HepG2 (cell line): ENCODE measurements at regions not wholly inside any gene's neighbourhood (a gene's known extent, or its start where the extent isn't known, plus 50 kb on each side); places are given as distances from the start of the nearest gene placed in this dataset.

Source experiments
- ATAC-seq: fragments of 200-7000 bp; cut with Tn5 transposase; 3 replicates; pipeline ENCODE4 v1.9.1; 2020; ENCODE audit warnings: mild to moderate bottlenecking, moderate library complexity
- BruUV-seq: library from RNA; stranded (reverse); fragments of 400-500 nt; replicated peaks from 2 replicates; lab custom pipeline; 2021; lab: Mats Ljungman, UMichigan
- CTCF ChIA-PET: fragments of 300-600 bp; formaldehyde crosslinking; extraction: SDS; loops from one replicate; lab custom pipeline; 2021; ENCODE audit warnings: low total read pairs, inconsistent platforms, low intra/inter-chr PET ratio; lab: Yijun Ruan, JAX
- POLR2A ChIA-PET: fragments of 350-600 bp; sonication (Branson Sonifier 250); formaldehyde crosslinking; loops from one replicate; lab custom pipeline; 2020; ENCODE audit warnings: antibody characterized with exemption, inconsistent platforms; lab: Yijun Ruan, JAX
- DNase-seq: peaks from one replicate; pipeline ENCODE4 v3.0.0-alpha.2; 2015; ENCODE audit warnings: low spot score
- FAIRE-seq: peaks from 3 replicates; lab custom pipeline; 2011; peaks lifted over from hg19 to GRCh38; lab: Jason Lieb, UNC
- H2AFZ ChIP-seq: one replicate; pipeline ENCODE4 v1.6.1; 2011; ENCODE audit warnings: low read length, inconsistent platforms
- H3K27ac ChIP-seq: fragments of 300-600 bp; 3 replicates; pipeline ENCODE4 v1.8.0; 2011; ENCODE audit warnings: mixed run types, mild to moderate bottlenecking, mixed read lengths, low read length, inconsistent platforms; ENCODE audit not compliant: insufficient read depth; ENCODE audit errors: extremely low read length
- H3K27me3 ChIP-seq, 2 experiments: fragments of 200-600 bp in 1 of 2; 2 replicates in 1 of 2; 3 replicates in 1 of 2; pipeline versions ENCODE4 v1.6.0 to v1.8.0; 2011; ENCODE audit warnings: low read length in 2 of 2, mild to moderate bottlenecking in 2 of 2, moderate library complexity in 2 of 2, inconsistent platforms in 1 of 2; ENCODE audit not compliant: insufficient read depth in 2 of 2, control insufficient read depth in 1 of 2
- H3K36me3 ChIP-seq, 2 experiments: fragments of 200-600 bp in 1 of 2; replicated peaks in 1 of 2; 2 replicates in 1 of 2; 3 replicates in 1 of 2; pipeline versions ENCODE4 v1.5.1 to v1.8.0; 2011; ENCODE audit warnings: low read length in 2 of 2, inconsistent platforms in 1 of 2; ENCODE audit not compliant: insufficient read depth in 2 of 2, control insufficient read depth in 1 of 2
- H3K4me1 ChIP-seq: 2 replicates; pipeline ENCODE4 v1.5.1; 2012; ENCODE audit warnings: low read length, inconsistent platforms; ENCODE audit not compliant: insufficient read depth
- H3K4me2 ChIP-seq: 2 replicates; pipeline ENCODE4 v1.6.0; 2011; ENCODE audit warnings: low read depth, low read length, inconsistent platforms
- H3K4me3 ChIP-seq, 3 experiments: fragments of 200-600 bp in 1 of 3; sonication (generic), shearing (Covaris generic) in 1 of 3; replicated peaks in 1 of 3; 2 replicates each; pipeline ENCODE4 v1.5.1; 2011 to 2016; ENCODE audit warnings: low read length in 3 of 3, inconsistent platforms in 2 of 3, low read depth in 2 of 3, mild to moderate bottlenecking in 2 of 3, control low read depth in 1 of 3, mixed read lengths in 1 of 3; ENCODE audit not compliant: insufficient read depth in 1 of 3
- H3K79me2 ChIP-seq: one replicate; pipeline ENCODE4 v1.6.1; 2011; ENCODE audit warnings: low read length, inconsistent platforms; ENCODE audit not compliant: insufficient read depth
- H3K9ac ChIP-seq: 2 replicates; pipeline ENCODE4 v1.6.0; 2011; ENCODE audit warnings: mild to moderate bottlenecking, low read depth, low read length, inconsistent platforms; ENCODE audit not compliant: insufficient read depth
- H3K9me3 ChIP-seq: 2 replicates; pipeline ENCODE4 v1.5.1; 2012; ENCODE audit warnings: mild to moderate bottlenecking, low read length
- H4K20me1 ChIP-seq: 2 replicates; pipeline ENCODE4 v1.6.0; 2011; ENCODE audit warnings: inconsistent platforms, mild to moderate bottlenecking, low read length, moderate library complexity; ENCODE audit not compliant: insufficient read depth
- CENPBD1 ChIP-seq: sonication (generic); formaldehyde crosslinking; IDR thresholded peaks from 2 replicates; pipeline ENCODE4 v1.8.0; 2022; ENCODE audit warnings: missing genetic modification reagents, low read depth, mild to moderate bottlenecking, borderline replicate concordance
- EHMT2 ChIP-seq: fragments of 200-600 bp; sonication (generic); IDR thresholded peaks from 2 replicates; pipeline ENCODE4 v1.7.0; 2017; ENCODE audit warnings: antibody characterized with exemption, low read depth, low read length, borderline replicate concordance
- FLYWCH1 ChIP-seq: sonication (generic); formaldehyde crosslinking; IDR thresholded peaks from 2 replicates; pipeline ENCODE4 v1.8.1; 2023; ENCODE audit warnings: mild to moderate bottlenecking, missing genetic modification reagents
- MIER2 ChIP-seq: IDR thresholded peaks from 2 replicates; pipeline ENCODE4 v1.6.1; 2016; ENCODE audit warnings: missing biosample characterization, missing genetic modification reagents
- MXD4 ChIP-seq: IDR thresholded peaks from 2 replicates; pipeline ENCODE4 v1.6.1; 2016; ENCODE audit warnings: mild to moderate bottlenecking, missing biosample characterization, missing genetic modification reagents
- RFXANK ChIP-seq: IDR thresholded peaks from 2 replicates; pipeline ENCODE4 v1.6.1; 2016
- SIX4 ChIP-seq: sonication (generic); formaldehyde crosslinking; IDR thresholded peaks from 2 replicates; pipeline ENCODE4 v1.4.0; 2020; ENCODE audit warnings: missing genetic modification reagents
- ZFP82 ChIP-seq: sonication (generic); formaldehyde crosslinking; IDR thresholded peaks from 2 replicates; pipeline ENCODE4 v1.5.1; 2020; ENCODE audit warnings: mild to moderate bottlenecking, missing genetic modification reagents, borderline replicate concordance
- ZNF629 ChIP-seq: sonication (generic); formaldehyde crosslinking; conservative IDR thresholded peaks from 2 replicates; pipeline ENCODE4 v1.5.0; 2020; ENCODE audit warnings: missing genetic modification reagents
- WGBS: methylation state at CpG from one replicate; pipeline ENCODE4 v1.1.6; 2017; ENCODE audit warnings: low lambda C conversion rate; 5-methylcytosine and 5-hydroxymethylcytosine counted together
- in situ Hi-C: cut with HindIII; loops from 2 replicates; pipeline ENCODE4 v1.10.0; 2017; ENCODE audit warnings: low pct_unique_long_range_greater_than_20kb; ENCODE audit not compliant: extremely low pct_ligation_motif_present
- intact Hi-C: fragments of 100-400 bp; cut with micrococcal nuclease; formaldehyde crosslinking; loops from one replicate; pipeline ENCODE4 v1.10.0; 2022; ENCODE audit not compliant: unreplicated experiment
- TF ChIP-seq, protein P1 (sequence below): sonication (generic); formaldehyde crosslinking; IDR thresholded peaks from 2 replicates; pipeline ENCODE4 v1.5.0; 2020; ENCODE audit warnings: mild to moderate bottlenecking, missing genetic modification reagents, borderline replicate concordance
- TF ChIP-seq, protein P2 (sequence below): IDR thresholded peaks from 2 replicates; pipeline ENCODE4 v1.6.1; 2016; ENCODE audit warnings: low read depth, control low read depth

DNA sequence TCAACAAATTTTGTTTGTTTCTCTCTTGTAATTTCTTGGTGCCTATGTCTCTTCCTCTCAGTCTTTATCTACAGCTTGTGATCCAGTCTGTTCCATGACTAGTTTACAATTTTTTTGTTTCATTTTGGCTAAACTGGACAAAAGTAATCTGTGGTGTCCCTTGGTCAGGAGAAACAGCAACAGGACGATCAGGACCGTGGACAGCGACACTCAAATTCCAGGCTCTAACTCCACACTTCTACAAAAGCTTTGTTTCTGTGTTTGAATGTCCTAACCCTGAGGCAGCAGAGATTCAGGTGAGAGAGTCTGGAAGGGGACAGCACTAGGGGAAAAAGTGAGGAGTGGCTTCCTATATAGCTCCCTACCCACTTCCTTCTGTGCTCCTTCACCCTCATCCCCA is 593.3 kb upstream of the FANCL start (continued):
- TF ChIP-seq MXD4 (CRISPR knock-in tag): no peak
- TF ChIP-seq ZNF629: no peak
- TF ChIP-seq MIER2 (CRISPR knock-in tag): peak; percentile 96
- TF ChIP-seq, all 625 proteins: peak for 18

DNA sequence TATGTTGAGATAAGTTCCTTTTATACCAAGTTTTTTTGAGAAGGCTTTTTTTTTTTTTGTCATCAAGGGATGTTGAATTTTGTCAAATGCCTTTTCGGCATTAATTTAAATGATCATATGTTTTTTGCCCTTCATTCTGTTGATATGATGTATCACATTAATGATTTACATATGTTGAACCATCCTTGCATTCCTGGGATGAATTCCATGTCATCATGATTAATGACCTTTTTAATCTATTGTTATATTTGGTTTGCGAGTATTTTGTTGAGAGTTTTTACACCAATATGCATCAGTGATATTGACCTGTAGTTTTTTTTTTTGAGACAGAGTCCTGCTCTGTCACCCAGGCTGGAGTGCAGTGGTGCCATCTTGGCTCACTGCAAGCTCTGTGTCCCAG is 585.7 kb upstream of the FANCL start:
- Histone ChIP-seq H3K79me2 (no peaks in the 10 kb centered on the region), H3K9me3 (peaks cover 63% of the 10 kb centered on the region), H3K36me3 (no peaks in the 10 kb centered on the region), H3K4me1 (no peaks in the 10 kb centered on the region), H3K27ac (no peak overlapping the region), H3K9ac (no peak overlapping the region), H2AFZ (no peak overlapping the region), H3K4me3 (no peak overlapping the region), H4K20me1 (no peaks in the 10 kb centered on the region), H3K4me2 (no peak overlapping the region), H3K27me3 (no peaks in the 10 kb centered on the region; a peak in 1 of 5 replicates)
- in situ Hi-C loops (no loop called here), intact Hi-C loops (no loop called here)
- ATAC-seq (no peak), DNase-seq (no peak), FAIRE-seq (no peak)
- TF ChIP-seq ZFP82 (CRISPR knock-in tag) (no peak), EHMT2 (no peak), RFXANK (CRISPR knock-in tag) (no peak), SIX4 (CRISPR knock-in tag) (no peak), FLYWCH1 (no peak), CENPBD1 (no peak)
- TF ChIP-seq, protein P1, sequence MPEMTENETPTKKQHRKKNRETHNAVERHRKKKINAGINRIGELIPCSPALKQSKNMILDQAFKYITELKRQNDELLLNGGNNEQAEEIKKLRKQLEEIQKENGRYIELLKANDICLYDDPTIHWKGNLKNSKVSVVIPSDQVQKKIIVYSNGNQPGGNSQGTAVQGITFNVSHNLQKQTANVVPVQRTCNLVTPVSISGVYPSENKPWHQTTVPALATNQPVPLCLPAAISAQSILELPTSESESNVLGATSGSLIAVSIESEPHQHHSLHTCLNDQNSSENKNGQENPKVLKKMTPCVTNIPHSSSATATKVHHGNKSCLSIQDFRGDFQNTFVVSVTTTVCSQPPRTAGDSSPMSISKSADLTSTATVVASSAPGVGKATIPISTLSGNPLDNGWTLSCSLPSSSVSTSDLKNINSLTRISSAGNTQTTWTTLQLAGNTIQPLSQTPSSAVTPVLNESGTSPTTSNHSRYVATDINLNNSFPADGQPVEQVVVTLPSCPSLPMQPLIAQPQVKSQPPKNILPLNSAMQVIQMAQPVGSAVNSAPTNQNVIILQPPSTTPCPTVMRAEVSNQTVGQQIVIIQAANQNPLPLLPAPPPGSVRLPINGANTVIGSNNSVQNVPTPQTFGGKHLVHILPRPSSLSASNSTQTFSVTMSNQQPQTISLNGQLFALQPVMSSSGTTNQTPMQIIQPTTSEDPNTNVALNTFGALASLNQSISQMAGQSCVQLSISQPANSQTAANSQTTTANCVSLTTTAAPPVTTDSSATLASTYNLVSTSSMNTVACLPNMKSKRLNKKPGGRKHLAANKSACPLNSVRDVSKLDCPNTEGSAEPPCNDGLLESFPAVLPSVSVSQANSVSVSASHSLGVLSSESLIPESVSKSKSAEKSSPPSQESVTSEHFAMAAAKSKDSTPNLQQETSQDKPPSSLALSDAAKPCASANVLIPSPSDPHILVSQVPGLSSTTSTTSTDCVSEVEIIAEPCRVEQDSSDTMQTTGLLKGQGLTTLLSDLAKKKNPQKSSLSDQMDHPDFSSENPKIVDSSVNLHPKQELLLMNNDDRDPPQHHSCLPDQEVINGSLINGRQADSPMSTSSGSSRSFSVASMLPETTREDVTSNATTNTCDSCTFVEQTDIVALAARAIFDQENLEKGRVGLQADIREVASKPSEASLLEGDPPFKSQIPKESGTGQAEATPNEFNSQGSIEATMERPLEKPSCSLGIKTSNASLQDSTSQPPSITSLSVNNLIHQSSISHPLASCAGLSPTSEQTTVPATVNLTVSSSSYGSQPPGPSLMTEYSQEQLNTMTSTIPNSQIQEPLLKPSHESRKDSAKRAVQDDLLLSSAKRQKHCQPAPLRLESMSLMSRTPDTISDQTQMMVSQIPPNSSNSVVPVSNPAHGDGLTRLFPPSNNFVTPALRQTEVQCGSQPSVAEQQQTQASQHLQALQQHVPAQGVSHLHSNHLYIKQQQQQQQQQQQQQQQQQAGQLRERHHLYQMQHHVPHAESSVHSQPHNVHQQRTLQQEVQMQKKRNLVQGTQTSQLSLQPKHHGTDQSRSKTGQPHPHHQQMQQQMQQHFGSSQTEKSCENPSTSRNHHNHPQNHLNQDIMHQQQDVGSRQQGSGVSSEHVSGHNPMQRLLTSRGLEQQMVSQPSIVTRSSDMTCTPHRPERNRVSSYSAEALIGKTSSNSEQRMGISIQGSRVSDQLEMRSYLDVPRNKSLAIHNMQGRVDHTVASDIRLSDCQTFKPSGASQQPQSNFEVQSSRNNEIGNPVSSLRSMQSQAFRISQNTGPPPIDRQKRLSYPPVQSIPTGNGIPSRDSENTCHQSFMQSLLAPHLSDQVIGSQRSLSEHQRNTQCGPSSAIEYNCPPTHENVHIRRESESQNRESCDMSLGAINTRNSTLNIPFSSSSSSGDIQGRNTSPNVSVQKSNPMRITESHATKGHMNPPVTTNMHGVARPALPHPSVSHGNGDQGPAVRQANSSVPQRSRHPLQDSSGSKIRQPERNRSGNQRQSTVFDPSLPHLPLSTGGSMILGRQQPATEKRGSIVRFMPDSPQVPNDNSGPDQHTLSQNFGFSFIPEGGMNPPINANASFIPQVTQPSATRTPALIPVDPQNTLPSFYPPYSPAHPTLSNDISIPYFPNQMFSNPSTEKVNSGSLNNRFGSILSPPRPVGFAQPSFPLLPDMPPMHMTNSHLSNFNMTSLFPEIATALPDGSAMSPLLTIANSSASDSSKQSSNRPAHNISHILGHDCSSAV: no peak
- TF ChIP-seq, protein P2, sequence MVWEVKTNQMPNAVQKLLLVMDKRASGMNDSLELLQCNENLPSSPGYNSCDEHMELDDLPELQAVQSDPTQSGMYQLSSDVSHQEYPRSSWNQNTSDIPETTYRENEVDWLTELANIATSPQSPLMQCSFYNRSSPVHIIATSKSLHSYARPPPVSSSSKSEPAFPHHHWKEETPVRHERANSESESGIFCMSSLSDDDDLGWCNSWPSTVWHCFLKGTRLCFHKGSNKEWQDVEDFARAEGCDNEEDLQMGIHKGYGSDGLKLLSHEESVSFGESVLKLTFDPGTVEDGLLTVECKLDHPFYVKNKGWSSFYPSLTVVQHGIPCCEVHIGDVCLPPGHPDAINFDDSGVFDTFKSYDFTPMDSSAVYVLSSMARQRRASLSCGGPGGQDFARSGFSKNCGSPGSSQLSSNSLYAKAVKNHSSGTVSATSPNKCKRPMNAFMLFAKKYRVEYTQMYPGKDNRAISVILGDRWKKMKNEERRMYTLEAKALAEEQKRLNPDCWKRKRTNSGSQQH (CRISPR knock-in tag): no peak
- ChIA-PET CTCF (no interaction called here), POLR2A (no interaction called here)
- WGBS: 9% methylated on average over 2 of the region's 2 CpGs
- no TSS peak for BruUV-seq
